Central memory CD8-positive, alpha-beta T cell (primary cell): ENCODE measurements at regions not wholly inside any gene's neighbourhood (a gene's known extent, or its start where the extent isn't known, plus 50 kb on each side); places are given as distances from the start of the nearest gene placed in this dataset.

Experiments
- ATAC-seq: fragments of 150-1000 bp; cut with Tn5 transposase; replicated peaks from 2 replicates; pipeline ENCODE4 v1.10.0; 2022; ENCODE audit warnings: mild to moderate bottlenecking, moderate FRiP score, moderate number of reproducible peaks; ENCODE audit not compliant: poor library complexity, severe bottlenecking; ENCODE audit errors: extremely low read depth
- DNase-seq, 2 donors: peaks; one replicate each; pipeline ENCODE4 v3.0.0; 2021; ENCODE audit warnings: low spot score in 2 of 2
- H3K27ac Mint-ChIP-seq: one replicate; pipeline ENCODE4 v1.8.0; 2022; ENCODE audit warnings: low read depth, mild to moderate bottlenecking, moderate library complexity, mixed read lengths
- H3K27me3 Mint-ChIP-seq: one replicate; pipeline ENCODE4 v1.8.0; 2022; ENCODE audit warnings: mixed read lengths
- H3K36me3 Mint-ChIP-seq: one replicate; pipeline ENCODE4 v1.8.0; 2022; ENCODE audit warnings: mild to moderate bottlenecking, moderate library complexity, mixed read lengths; ENCODE audit not compliant: insufficient read depth
- H3K4me1 Mint-ChIP-seq: one replicate; pipeline ENCODE4 v1.8.0; 2022; ENCODE audit warnings: mixed read lengths
- H3K4me3 Mint-ChIP-seq: one replicate; pipeline ENCODE4 v1.8.0; 2022; ENCODE audit warnings: mild to moderate bottlenecking, moderate library complexity, mixed read lengths
- H3K9me3 Mint-ChIP-seq: one replicate; pipeline ENCODE4 v1.8.0; 2022; ENCODE audit warnings: mixed read lengths

DNA sequence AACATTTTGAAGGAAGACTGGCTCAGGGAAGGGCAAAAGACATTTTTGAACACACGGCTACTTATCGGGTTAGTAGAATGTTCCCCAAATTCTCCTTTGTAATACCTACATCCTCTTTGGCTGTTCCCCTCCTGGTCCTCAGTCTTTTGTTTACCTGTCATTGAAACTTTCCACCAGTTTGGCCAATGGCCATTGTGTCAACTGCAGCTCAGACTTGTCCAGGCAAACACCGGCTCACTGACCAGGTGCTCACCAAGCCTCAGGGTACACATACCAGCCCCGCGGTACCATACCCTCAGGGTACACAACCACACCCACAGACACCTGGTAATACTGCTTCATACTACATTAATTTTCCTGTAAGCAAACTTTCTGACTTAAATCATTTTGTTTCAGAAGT is 84.8 kb upstream of the ZNF648 start:
- Mint-ChIP-seq H3K9me3 (no peaks in the 10 kb centered on the region), H3K27ac (no peak overlapping the region), H3K4me3 (no peak overlapping the region), H3K27me3 (no peaks in the 10 kb centered on the region), H3K36me3 (no peaks in the 10 kb centered on the region), H3K4me1 (peaks cover 7% of the 10 kb centered on the region)
- no peak for ATAC-seq
- DNase-seq, result no peak

DNA sequence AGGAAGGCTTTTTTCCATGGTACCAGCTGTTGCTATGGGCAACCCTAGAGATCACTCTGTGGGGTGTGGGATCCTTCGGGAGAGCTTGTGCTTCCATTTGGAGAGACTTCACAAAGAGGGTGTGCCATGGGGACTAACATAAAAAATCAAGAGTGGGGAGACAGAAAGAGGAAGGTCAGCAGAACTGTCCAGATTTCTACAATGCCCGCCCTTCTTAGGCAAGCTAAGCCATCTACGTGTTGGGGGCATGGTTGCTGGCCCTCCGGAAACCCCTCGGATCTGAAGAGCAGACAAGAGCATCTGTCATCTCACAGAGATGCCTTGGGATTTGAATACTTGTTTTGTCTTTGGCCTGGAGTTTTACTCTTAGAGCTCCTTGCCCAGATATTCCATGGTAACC is 83.9 kb upstream of the ZNF648 start:
- no peak overlapping the region for H3K27ac Mint-ChIP-seq
- no peaks in the 10 kb centered on the region for H3K9me3 Mint-ChIP-seq
- H3K4me1 Mint-ChIP-seq, result peaks cover 7% of the 10 kb centered on the region
- H3K36me3 Mint-ChIP-seq, result no peaks in the 10 kb centered on the region
- no peak overlapping the region for H3K4me3 Mint-ChIP-seq
- ATAC-seq (no peak), DNase-seq (no peak)
- peaks cover 7% of the 10 kb centered on the region for H3K27me3 Mint-ChIP-seq

DNA sequence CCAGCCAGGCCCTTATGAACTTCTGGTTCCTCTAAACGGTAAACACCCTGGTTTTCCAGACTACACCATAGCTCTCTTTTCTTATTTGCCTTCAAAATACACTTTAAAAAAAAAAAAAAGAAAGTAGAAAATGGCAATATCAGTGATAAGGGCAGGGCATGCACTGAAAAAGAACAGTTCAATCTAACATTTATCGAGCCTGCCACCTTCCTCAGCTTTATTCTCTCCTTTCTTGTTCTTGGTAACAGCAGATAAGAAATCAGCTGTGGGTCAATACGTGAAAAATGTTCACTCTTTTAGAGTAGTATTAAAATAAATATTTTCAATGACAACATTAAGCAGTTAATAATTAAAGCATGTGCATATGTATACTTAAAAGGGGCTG is 83.1 kb upstream of the ZNF648 start:
- no peak for ATAC-seq
- H3K36me3 Mint-ChIP-seq, result no peaks in the 10 kb centered on the region
- H3K27ac Mint-ChIP-seq, result no peak overlapping the region
- H3K27me3 Mint-ChIP-seq, result peaks cover 11% of the 10 kb centered on the region
- H3K4me1 Mint-ChIP-seq, result peaks cover 7% of the 10 kb centered on the region
- no peak overlapping the region for H3K4me3 Mint-ChIP-seq
- DNase-seq, result no peak
- no peaks in the 10 kb centered on the region for H3K9me3 Mint-ChIP-seq

DNA sequence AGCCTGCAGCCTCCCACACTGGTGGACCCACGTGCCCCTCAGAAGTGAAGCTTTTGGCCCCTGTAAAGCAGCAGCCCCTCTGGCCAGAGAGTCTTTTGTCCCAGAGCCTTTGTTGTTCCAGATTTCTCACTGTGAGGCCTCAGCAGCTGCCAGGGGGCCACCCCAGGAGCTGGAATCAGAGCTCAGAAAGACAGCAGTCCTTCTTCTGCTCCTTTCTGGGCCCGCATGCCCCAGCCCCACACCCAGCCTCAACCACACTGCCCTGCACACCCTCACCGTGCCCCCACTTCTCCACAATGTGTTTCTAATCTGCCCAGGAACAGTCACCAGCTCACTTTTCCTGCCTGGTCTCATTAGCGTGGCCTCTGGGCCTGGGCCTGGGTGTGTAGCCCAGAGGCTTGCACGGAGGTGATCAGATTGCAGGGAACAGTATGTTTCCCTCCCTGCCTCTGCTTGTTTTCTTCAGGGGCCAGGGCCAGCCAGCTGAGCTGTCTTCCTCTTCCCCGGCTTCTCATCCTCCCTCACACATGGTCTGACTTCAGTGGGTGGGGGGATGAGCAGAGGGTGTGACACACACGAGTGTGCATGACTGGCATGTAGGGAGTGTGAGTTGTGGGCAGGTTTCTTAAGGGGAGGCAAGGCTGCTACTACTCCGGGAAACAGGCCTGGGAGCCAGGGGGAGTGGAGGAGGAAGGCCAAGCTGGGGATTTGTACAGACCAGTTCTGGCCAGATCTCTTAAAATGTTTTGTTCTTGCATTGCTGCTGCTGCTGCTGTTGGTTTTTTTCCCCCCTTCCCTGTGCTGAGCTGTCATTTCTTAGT is 82.5 kb upstream of the ZNF648 start:
- no peak overlapping the region for H3K4me3 Mint-ChIP-seq
- peak overlapping the region; percentile 17 for H3K27ac Mint-ChIP-seq
- H3K9me3 Mint-ChIP-seq, result no peaks in the 10 kb centered on the region
- DNase-seq, result no peak
- peaks cover 11% of the 10 kb centered on the region for H3K27me3 Mint-ChIP-seq
- ATAC-seq, result no peak
- no peaks in the 10 kb centered on the region for H3K36me3 Mint-ChIP-seq
- peaks cover 7% of the 10 kb centered on the region for H3K4me1 Mint-ChIP-seq

DNA sequence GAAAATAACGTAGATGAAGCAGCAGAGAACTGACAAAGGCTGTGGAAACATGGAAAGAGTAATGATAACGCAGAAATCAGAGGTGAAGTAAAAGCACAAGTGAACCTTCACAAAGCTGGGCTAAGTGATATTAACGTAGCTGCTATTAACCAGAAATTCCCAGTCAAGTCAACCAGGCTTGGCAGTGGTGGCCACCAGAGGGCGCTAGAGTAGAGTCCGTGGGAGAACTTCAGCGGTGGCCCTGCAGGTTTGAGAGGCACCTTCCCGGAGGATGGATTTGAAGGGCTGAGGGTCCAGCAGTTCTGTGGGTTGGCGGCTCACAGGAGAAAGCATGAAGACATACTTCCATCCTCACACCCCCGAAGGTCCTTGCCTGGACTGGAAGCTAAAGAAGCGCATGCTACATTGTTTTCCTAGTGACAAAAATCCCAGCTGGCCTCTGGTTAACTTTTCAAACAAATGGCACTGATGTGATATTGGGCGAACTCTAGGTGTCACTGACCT is 81.7 kb upstream of the ZNF648 start:
- H3K4me3 Mint-ChIP-seq, result no peak overlapping the region
- peaks cover 7% of the 10 kb centered on the region for H3K4me1 Mint-ChIP-seq
- peak overlapping the region; percentile 17 for H3K27ac Mint-ChIP-seq
- H3K36me3 Mint-ChIP-seq, result no peaks in the 10 kb centered on the region
- ATAC-seq (peak; percentile 66), DNase-seq (peak; percentile 72 to 90)
- H3K9me3 Mint-ChIP-seq, result no peaks in the 10 kb centered on the region
- H3K27me3 Mint-ChIP-seq, result peaks cover 11% of the 10 kb centered on the region

DNA sequence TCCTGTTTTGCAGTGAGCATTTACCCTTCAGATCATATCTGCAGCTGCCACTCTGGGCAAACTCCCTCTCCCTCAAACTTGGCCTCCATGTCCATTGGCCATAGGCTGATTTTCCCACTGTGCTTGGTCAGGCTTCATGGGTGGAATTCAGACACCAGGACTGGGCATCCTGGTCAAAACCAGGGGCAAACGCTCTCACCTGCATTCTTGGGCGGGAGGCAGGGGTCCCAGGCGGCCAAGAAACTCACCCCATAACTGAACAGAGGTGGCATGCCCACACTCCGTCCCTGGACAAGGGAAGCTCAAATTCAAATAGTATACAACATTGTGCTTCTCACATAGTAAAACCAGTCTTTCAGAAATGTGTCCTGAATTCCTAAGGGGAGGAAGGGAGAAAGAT is 81.1 kb upstream of the ZNF648 start:
- no peaks in the 10 kb centered on the region for H3K9me3 Mint-ChIP-seq
- peak overlapping the region; percentile 17 for H3K27ac Mint-ChIP-seq
- peaks cover 7% of the 10 kb centered on the region for H3K4me1 Mint-ChIP-seq
- ATAC-seq, result no peak
- no peak overlapping the region for H3K4me3 Mint-ChIP-seq
- no peak for DNase-seq
- peaks cover 11% of the 10 kb centered on the region for H3K27me3 Mint-ChIP-seq
- H3K36me3 Mint-ChIP-seq, result no peaks in the 10 kb centered on the region

DNA sequence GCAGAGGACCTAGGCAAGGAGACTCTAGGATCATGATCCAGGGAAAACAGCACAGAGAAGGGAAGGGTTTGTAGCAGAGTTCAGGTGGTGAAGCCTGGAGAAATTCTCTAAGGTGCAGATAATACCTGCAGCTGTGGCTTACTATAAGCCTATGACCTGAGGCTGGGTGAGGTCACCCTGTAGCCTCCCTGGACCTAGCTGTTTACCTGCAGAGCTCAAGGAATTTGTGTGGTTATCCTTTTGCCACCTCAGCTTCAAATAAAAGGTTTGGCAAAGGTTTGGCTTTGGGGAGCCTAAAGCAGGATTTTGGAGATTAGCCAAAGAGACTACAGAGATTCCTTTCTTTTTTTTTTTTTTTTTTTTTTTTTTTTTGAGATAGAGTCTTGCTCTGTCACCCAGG is 79.5 kb upstream of the ZNF648 start:
- no peaks in the 10 kb centered on the region for H3K36me3 Mint-ChIP-seq
- no peak overlapping the region for H3K4me3 Mint-ChIP-seq
- ATAC-seq, result no peak
- no peak overlapping the region for H3K27ac Mint-ChIP-seq
- H3K27me3 Mint-ChIP-seq, result peaks cover 11% of the 10 kb centered on the region
- DNase-seq, result no peak
- peaks cover 11% of the 10 kb centered on the region for H3K4me1 Mint-ChIP-seq
- H3K9me3 Mint-ChIP-seq, result no peaks in the 10 kb centered on the region

DNA sequence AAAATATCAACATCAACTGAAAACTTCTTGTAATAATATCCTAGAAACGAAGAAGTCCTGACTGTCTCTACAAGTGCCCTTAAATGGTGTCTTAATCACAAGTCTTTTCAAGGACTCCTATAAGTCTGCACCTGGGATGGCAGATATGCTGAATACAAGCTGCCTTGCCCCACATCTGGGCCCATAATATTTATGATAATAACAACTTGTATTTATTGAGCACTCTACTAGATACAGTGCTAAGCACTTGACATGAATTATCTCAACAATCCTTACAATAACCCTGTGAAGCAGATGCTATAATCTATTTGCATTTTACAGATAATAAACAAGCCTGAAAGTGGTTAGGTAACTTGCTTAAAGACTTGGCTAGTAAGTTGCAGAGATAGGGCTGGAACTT is 78.0 kb upstream of the ZNF648 start:
- H3K4me3 Mint-ChIP-seq, result no peak overlapping the region
- no peaks in the 10 kb centered on the region for H3K36me3 Mint-ChIP-seq
- H3K27me3 Mint-ChIP-seq, result peaks cover 11% of the 10 kb centered on the region
- no peaks in the 10 kb centered on the region for H3K9me3 Mint-ChIP-seq
- H3K4me1 Mint-ChIP-seq, result peaks cover 5% of the 10 kb centered on the region
- H3K27ac Mint-ChIP-seq, result no peak overlapping the region
- ATAC-seq (no peak), DNase-seq (no peak)

DNA sequence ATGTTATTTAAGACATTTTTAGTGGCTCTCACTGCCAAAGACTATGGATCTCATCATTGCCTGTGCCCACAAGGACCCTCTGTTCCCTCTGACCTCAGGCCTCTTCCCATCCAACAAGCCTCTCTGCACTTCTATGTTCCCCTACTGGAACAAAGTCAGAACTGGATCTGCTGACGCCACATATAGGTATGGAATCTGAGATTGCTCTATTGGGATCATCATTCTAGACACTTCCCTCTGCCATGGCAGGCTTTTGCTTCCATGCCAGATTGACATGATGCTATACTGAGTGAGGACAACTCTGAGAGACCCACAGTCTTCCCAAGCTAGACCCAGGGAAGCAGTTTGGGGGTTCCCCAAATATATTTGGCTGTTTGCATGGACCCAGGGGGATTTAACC is 76.0 kb upstream of the ZNF648 start:
- Mint-ChIP-seq H3K27ac (no peak overlapping the region), H3K9me3 (peaks cover 7% of the 10 kb centered on the region), H3K4me1 (peaks cover 5% of the 10 kb centered on the region), H3K4me3 (no peak overlapping the region), H3K27me3 (peaks cover 11% of the 10 kb centered on the region), H3K36me3 (no peaks in the 10 kb centered on the region)
- DNase-seq, result no peak
- ATAC-seq, result no peak

DNA sequence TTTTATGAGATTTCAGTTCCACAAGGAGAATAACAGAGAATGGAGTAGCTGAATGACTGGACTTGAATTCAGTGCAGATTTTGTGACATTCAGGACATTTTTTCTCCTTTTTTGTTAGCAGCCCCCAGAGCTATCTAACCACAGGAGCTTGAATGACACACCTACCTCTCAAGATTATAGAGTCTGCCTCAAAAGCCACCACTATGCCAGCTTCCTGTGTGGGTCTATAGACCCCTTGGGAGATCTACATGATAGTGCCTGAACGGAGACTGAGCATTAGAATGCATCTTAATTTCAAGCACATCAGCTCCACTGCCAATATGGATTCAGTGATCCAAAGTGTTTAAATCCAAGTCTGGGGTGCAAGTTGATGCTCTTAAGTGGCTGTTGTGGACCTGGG is 74.4 kb upstream of the ZNF648 start:
- no peak overlapping the region for H3K4me3 Mint-ChIP-seq
- no peak for DNase-seq
- no peak for ATAC-seq

DNA sequence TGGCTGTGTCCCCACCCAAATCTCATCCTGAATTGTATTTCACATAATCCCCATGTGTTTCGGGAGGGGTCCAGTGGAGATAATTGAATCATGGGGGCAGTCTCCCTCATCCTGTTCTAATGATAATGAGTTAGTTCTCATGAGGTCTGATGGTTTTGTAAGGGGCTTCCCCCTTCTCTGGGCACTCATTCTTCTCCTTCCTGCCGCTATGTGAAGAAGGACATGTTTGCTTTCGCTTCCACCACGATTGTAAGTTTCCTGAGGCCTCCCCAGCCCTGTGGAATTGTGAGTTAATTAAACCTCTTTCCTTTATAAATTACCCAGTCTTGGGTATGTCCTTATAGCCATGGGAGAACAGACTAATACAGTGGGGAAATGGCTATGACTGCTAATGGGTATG is 72.7 kb upstream of the ZNF648 start:
- peaks cover 14% of the 10 kb centered on the region for H3K27me3 Mint-ChIP-seq
- H3K9me3 Mint-ChIP-seq, result peaks cover 7% of the 10 kb centered on the region
- ATAC-seq (no peak), DNase-seq (no peak)
- H3K27ac Mint-ChIP-seq, result no peak overlapping the region
- no peaks in the 10 kb centered on the region for H3K36me3 Mint-ChIP-seq
- no peak overlapping the region for H3K4me3 Mint-ChIP-seq
- H3K4me1 Mint-ChIP-seq, result peaks cover 5% of the 10 kb centered on the region

More for the DNA sequence above, 74.4 kb upstream of the ZNF648 start:
- H3K27me3 Mint-ChIP-seq, result peaks cover 9% of the 10 kb centered on the region
- H3K27ac Mint-ChIP-seq, result no peak overlapping the region
- H3K9me3 Mint-ChIP-seq, result peaks cover 7% of the 10 kb centered on the region
- peaks cover 5% of the 10 kb centered on the region for H3K4me1 Mint-ChIP-seq
- no peaks in the 10 kb centered on the region for H3K36me3 Mint-ChIP-seq

DNA sequence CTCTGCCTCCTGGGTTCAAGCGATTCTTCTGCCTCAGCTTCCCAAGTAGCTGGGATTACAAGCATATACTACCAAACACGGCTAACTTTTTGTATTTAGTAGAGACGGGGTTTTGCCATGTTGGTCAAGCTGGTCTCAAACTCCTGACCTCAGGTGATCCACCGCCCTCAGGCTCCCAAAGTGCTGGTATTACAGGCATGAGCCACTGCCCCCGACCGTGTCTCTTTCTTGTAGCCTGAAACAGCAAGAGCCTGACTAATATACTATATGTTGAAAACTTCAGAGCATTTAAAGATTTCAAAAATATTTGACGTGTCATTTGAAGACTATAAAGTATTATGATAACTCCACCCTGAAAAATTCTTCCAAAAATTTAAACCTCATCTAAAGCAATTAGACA is 71.7 kb upstream of the ZNF648 start:
- Mint-ChIP-seq H3K4me1 (peaks cover 5% of the 10 kb centered on the region), H3K9me3 (peaks cover 7% of the 10 kb centered on the region), H3K27me3 (peaks cover 17% of the 10 kb centered on the region), H3K27ac (no peak overlapping the region), H3K36me3 (no peaks in the 10 kb centered on the region), H3K4me3 (no peak overlapping the region)
- DNase-seq (no peak), ATAC-seq (no peak)

DNA sequence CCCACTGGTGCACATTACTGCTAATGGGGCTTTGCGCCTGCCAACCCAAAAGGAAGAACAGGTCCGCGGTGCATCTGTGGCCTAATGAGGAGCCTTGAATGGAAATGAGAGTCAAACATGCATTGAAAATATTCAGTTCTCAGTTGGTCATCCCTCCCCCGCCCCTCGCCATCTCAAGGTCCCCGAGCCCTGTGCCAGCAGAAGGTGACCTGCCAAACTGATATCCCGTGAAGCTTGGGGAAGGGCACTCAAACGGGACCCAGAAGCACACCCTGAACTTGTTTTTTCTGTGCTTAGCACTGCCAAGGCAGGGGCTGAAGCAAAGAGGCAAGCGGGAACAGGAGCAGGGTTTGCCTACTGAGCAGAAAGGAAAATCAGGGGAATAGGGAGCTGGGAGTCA is 67.9 kb upstream of the ZNF648 start:
- Mint-ChIP-seq H3K27me3 (peaks cover 17% of the 10 kb centered on the region), H3K36me3 (no peaks in the 10 kb centered on the region), H3K27ac (no peak overlapping the region), H3K4me1 (no peaks in the 10 kb centered on the region), H3K9me3 (peaks cover 7% of the 10 kb centered on the region), H3K4me3 (no peak overlapping the region)
- no peak for ATAC-seq
- no peak for DNase-seq
